ENCODE measurements at regions not wholly inside any gene's neighbourhood (a gene's known extent, or its start where the extent isn't known, plus 50 kb on each side); places are given as distances from the start of the nearest gene placed in this dataset.

DNA sequence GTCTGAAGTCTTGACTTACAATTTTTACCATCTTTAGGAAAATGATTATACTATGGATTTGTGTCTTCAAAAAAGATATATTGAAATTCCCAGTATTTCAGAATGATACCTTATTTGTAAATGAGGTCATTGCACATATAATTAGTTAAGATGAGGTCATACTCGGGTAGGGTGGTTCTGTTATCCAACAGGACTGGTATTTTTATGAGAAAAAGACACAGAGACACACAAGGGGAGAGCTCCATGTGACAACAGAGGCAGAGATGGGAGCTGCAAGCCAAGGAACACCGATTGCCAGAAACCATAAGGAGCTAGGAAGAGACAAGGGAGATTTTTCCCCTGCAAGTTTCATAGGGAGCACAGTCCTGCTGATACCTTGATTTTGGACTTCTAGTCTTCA, 356.9 kb downstream of the ARL4A start:
- H3K27ac Mint-ChIP-seq = no peak overlapping the region
- no peak overlapping the region for H3K4me3 Mint-ChIP-seq
- H3K36me3 Mint-ChIP-seq = no peaks in the 10 kb centered on the region
- H3K4me1 Mint-ChIP-seq = no peaks in the 10 kb centered on the region
- DNase-seq = no peak
- H3K27me3 Mint-ChIP-seq = peaks cover 5% of the 10 kb centered on the region
- no peaks in the 10 kb centered on the region for H3K9me3 Mint-ChIP-seq

DNA sequence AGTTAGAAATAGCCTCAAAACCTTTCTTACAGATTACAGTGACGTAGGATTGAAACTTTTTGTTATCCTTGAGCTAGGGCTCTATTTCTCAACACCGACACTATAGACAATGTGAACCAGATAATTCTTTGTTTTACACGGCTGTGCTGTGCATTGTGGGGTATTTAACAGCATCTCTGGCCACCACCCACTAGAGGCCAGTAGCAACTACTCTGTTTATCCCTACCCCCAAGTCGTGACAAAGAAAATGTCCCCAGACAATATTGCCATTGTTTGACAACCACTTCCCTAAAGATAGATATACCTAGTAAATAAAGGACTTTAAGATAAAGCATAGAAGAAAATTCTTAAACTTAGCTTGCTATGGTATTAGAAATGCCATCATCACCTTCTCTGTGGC, 359.6 kb downstream of the ARL4A start:
- Mint-ChIP-seq H3K27ac (no peak overlapping the region), H3K4me3 (no peak overlapping the region), H3K4me1 (no peaks in the 10 kb centered on the region), H3K36me3 (no peaks in the 10 kb centered on the region), H3K9me3 (no peaks in the 10 kb centered on the region), H3K27me3 (peaks cover 5% of the 10 kb centered on the region)
- DNase-seq = no peak

DNA sequence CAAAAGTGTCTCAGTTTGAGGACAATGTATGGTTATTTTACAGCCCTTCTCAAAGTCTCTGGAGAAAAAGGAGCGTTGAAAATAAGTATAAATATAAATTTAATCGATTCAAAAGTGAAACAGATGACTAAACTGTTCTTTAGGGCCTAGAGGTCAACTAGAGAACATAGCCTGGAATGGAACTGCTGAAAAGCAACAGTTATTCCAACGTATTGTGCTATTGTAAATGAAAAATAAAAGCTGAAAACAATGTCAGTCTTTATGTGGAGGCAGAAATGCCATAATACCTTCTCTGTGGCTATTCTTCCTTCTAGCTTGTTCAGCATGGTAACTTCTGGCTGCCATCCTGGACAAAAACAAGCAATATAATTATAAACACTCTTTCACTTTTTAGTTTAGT, 362.5 kb downstream of the ARL4A start:
- Mint-ChIP-seq H3K36me3 (no peaks in the 10 kb centered on the region), H3K9me3 (no peaks in the 10 kb centered on the region), H3K27ac (no peak overlapping the region), H3K4me3 (no peak overlapping the region), H3K27me3 (no peaks in the 10 kb centered on the region), H3K4me1 (no peaks in the 10 kb centered on the region)
- no peak for DNase-seq

DNA sequence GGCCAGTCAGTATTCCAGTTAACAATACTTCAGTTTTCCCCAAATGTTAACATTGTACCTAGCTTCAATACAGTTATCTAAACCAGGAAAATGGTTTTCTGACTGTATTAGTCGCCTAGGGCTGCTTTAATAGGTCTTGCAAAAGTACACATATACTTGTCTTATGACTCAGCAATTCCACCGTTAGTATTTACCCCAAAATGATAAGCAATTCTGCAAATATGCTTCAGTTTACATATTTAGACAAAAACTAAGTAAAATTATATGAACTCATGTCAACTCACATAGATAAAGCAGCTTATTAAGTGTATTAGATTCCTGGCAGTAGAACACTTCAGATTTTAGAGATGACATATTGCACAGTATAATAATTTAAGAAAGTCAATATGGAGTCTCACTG, 363.3 kb downstream of the ARL4A start:
- no peaks in the 10 kb centered on the region for H3K4me1 Mint-ChIP-seq

DNA sequence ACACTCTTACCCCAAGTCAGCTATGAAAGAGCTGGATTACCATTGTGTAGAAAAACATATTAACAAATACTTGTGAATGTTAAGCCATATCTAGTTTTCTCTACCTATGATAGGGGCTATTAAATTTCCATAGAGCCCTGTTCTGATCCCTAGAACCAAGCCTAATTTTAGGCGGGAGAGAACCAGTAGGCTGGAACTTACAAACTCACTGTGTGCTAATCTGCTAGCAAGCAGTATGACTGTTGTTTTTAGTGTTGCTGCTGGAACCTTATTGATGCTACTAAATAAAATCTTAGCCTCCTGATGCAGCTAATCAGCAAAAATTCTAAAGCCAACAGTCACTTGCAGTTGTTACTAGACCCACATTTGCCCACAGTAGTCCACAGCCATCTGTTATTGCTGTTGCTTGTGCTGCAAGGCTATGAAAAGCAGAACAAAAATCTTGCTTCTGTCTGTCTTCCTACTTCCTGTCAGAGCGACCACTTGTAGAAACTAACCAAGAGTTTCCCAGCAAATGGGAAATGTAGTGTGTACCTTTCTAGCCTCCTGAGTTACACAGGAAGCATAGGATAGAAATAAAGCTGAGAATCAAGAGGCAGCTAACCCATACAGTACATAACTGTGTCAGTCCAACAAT, 368.4 kb downstream of the ARL4A start:
- H3K4me1 Mint-ChIP-seq = peaks cover 12% of the 10 kb centered on the region
- H3K36me3 Mint-ChIP-seq = no peaks in the 10 kb centered on the region
- no peaks in the 10 kb centered on the region for H3K9me3 Mint-ChIP-seq
- H3K4me3 Mint-ChIP-seq = no peak overlapping the region
- no peak overlapping the region for H3K27ac Mint-ChIP-seq
- no peaks in the 10 kb centered on the region for H3K27me3 Mint-ChIP-seq
- DNase-seq = no peak

More for the DNA sequence above, 363.3 kb downstream of the ARL4A start:
- Mint-ChIP-seq H3K27ac (no peak overlapping the region), H3K9me3 (no peaks in the 10 kb centered on the region), H3K4me3 (no peak overlapping the region), H3K27me3 (no peaks in the 10 kb centered on the region), H3K36me3 (no peaks in the 10 kb centered on the region)
- DNase-seq = no peak

DNA sequence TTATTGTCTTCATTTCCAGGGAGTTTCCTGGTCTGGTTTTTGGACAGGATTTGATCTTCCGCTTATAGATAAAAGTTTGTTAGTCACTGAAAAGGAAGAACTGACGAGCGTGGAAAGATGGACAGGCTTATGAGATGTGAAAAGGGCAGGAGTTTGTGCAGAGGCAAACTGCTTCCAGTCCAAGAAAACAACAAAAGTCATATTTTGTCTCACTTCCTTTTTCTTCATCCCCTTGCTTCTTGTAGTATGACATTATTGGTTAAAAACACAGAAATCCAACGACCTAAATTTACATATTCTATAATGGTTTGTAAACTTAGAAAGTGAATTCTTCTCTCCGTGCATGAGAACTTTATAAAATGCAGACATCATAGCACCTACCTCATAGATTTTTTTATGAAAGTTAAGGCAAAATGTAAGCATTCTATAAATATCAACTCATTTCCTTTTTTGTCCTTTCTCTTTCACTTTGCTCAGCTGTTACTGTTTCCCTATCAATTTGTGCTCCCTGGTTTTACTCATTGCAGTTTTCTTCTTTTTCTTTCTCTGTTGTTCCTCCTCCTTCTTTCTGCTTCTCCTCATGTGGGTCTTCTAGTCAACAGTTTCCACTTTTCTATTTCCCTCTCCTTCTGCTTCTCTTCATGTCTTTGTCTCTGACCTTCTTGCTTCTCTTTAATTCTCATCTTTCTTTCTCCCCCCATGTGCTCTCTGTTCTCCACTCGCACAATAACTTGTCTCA, 370.2 kb downstream of the ARL4A start:
- Mint-ChIP-seq H3K36me3 (no peaks in the 10 kb centered on the region), H3K4me1 (peaks cover 12% of the 10 kb centered on the region), H3K27ac (peak overlapping the region; percentile 67), H3K27me3 (no peaks in the 10 kb centered on the region), H3K4me3 (peak overlapping the region; percentile 53), H3K9me3 (no peaks in the 10 kb centered on the region)
- DNase-seq = no peak

DNA sequence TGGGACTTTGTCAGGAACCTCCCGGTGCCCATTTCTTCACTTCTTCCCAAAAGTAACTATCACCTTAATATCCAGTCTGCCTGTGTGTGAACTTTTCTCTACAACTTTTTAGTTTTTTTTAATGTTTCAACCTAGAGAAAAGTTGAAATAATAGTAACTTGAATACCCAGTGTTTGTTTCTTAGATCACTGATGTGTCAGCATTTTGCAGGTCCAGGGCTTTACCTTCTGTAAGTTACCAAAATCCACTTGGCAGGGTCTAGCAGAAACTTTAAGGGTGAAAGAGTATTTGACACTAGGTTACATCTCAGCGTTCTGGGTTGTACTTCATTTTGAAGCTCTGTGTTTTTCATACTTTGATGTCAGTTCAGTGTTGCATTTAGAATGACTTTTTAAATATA, 372.7 kb downstream of the ARL4A start:
- H3K9me3 Mint-ChIP-seq = no peaks in the 10 kb centered on the region
- no peak for DNase-seq
- H3K4me3 Mint-ChIP-seq = no peak overlapping the region
- peaks cover 12% of the 10 kb centered on the region for H3K4me1 Mint-ChIP-seq
- no peaks in the 10 kb centered on the region for H3K36me3 Mint-ChIP-seq
- no peak overlapping the region for H3K27ac Mint-ChIP-seq
- H3K27me3 Mint-ChIP-seq = peaks cover 4% of the 10 kb centered on the region

DNA sequence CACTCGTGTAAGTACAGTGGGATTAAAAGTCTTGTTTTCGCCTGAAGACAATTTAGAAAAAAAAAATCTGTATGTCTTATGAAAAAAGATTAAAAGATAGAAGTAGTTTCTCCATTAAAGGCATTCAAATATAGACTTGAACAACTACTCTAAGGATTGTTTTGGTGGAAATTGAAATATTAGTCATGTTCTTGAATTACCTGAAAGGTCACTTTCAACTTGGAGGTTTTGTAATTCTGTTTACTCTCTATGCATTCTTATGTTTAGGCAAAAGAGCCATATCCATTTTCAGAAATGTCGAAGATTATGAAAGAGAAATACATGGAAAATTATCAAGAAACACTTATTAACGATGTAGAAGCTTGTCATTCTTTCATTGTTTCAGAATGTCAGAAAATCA, 373.7 kb downstream of the ARL4A start:
- Mint-ChIP-seq H3K4me1 (peaks cover 11% of the 10 kb centered on the region), H3K27me3 (peaks cover 4% of the 10 kb centered on the region), H3K9me3 (no peaks in the 10 kb centered on the region), H3K4me3 (no peak overlapping the region), H3K27ac (no peak overlapping the region), H3K36me3 (no peaks in the 10 kb centered on the region)
- DNase-seq = no peak

DNA sequence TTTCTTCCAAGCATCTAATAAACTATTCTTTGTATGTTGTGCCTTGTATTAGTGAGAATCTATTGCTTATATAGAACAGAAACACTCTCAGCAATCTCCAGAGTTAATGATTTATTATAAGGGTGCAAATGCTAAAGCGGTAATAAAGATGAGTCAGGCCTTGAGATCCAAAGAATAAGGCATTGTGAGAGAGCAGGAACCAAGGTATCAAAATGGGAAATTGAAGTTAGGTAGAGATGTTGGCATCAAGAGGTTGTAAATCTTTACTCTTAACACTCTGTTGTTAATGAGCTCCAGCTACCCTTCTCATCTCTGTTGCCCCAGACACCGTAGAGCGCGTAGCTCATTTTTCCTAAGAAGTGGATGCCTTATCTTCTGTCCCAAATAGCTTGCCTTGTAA, 375.2 kb downstream of the ARL4A start:
- no peak for DNase-seq
- Mint-ChIP-seq H3K27me3 (peaks cover 6% of the 10 kb centered on the region), H3K27ac (no peak overlapping the region), H3K9me3 (no peaks in the 10 kb centered on the region), H3K4me3 (no peak overlapping the region), H3K4me1 (peaks cover 5% of the 10 kb centered on the region), H3K36me3 (no peaks in the 10 kb centered on the region)

DNA sequence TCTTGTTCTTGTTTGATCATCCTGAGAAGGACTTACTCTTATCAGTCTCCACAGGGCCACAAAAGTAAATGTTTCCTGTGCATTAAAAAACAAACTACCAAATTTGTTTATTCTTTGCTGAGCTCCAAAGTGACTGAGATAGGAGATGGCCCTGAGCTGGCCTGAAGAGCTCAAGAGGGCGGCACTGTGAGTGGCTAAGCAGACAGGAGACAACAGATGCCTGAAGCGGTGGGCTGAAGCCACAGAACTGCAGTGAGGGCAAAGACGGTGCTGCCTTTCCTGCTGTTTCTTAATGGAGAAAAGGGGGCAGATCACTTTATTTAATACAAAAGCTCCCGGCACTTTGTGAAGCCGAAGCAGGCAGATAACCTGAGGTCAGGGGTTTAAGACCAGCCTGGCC, 379.6 kb downstream of the ARL4A start:
- H3K4me3 Mint-ChIP-seq = no peak overlapping the region
- H3K9me3 Mint-ChIP-seq = no peaks in the 10 kb centered on the region
- no peaks in the 10 kb centered on the region for H3K4me1 Mint-ChIP-seq
- no peaks in the 10 kb centered on the region for H3K36me3 Mint-ChIP-seq
- no peak for DNase-seq
- H3K27me3 Mint-ChIP-seq = peaks cover 7% of the 10 kb centered on the region
- H3K27ac Mint-ChIP-seq = no peak overlapping the region

DNA sequence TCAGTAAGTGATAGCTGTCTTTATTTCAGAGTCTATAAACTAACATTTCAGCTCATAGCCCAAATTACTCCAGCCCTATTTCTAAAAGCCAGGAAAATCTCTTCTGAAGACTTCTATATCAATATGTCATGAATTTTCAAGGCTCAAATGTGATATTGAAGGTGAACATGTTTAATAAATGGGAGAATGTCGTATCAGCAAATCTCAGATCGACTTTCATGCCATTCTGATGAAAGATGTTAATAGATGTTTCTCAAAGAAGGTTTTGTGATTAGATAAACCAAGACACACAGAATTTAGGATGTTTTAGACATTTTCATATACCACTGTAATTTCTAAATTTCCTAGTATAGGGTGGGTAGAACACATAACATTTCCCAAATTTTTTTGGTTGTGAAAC, 380.6 kb downstream of the ARL4A start:
- no peak for DNase-seq
- no peaks in the 10 kb centered on the region for H3K36me3 Mint-ChIP-seq
- no peak overlapping the region for H3K27ac Mint-ChIP-seq
- H3K9me3 Mint-ChIP-seq = no peaks in the 10 kb centered on the region
- H3K4me3 Mint-ChIP-seq = no peak overlapping the region
- no peaks in the 10 kb centered on the region for H3K4me1 Mint-ChIP-seq
- peaks cover 7% of the 10 kb centered on the region for H3K27me3 Mint-ChIP-seq

DNA sequence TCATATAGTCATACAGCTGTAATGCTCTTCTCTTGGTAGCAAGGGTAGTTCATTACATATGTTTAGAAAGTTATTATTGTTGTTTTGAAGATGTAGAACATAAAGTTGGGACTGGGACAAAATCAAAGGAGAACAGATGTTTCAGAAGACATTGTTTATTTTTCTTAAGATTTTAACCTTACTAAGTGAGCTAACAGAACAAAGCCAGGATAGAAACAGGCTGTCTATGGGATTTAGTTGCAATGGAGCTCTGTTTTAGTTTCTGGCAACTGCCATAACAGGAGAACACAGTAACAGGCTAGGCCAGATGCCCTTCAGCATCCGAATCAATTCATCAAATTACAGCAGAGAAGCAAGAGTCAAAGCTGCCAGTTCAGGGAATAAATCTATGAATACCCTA, 382.4 kb downstream of the ARL4A start:
- Mint-ChIP-seq H3K27me3 (peaks cover 3% of the 10 kb centered on the region), H3K4me3 (no peak overlapping the region), H3K36me3 (no peaks in the 10 kb centered on the region), H3K4me1 (no peaks in the 10 kb centered on the region), H3K27ac (no peak overlapping the region), H3K9me3 (no peaks in the 10 kb centered on the region)
- DNase-seq = no peak

DNA sequence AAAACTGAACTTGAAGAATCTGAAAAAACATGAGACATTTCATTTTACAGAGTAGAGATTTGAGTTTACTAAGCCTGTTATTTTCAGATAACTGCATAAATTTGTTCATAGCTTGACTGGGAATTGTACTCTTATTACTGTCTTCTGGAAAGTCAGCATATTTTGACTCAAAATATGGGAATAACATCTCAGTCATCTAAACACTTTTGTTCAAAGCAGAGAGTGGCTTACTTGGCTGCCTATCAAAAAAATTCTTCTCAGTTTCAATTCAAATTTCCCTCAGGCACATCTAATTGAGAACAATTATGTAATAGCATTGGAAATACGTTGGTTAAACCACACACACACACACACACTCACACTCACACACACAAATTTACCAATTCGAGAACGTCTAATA, 384.6 kb downstream of the ARL4A start:
- DNase-seq = no peak
- Mint-ChIP-seq H3K4me3 (no peak overlapping the region), H3K4me1 (no peaks in the 10 kb centered on the region), H3K36me3 (no peaks in the 10 kb centered on the region), H3K27me3 (peaks cover 7% of the 10 kb centered on the region), H3K9me3 (no peaks in the 10 kb centered on the region), H3K27ac (no peak overlapping the region)

DNA sequence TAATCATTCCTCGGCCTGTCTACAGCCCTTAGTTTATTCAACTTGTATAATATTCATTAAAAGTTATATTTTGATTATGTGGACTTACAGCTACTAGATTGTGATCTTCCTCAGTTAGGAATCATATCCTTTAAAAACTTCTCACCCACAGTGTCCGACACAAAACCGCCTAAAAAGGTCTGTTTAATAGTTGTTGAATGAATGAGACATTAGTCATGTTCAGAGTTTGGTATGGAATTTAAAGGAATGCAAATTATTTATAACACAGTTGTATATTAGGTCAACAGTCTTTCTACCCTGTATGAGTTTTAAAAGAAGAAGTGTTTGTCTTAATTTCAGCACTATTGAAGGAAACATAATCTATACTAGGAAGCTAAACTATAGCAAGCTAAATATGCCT, 390.0 kb downstream of the ARL4A start:
- H3K27ac Mint-ChIP-seq = no peak overlapping the region
- no peak for DNase-seq
- no peaks in the 10 kb centered on the region for H3K4me1 Mint-ChIP-seq
- no peaks in the 10 kb centered on the region for H3K36me3 Mint-ChIP-seq
- H3K9me3 Mint-ChIP-seq = no peaks in the 10 kb centered on the region
- H3K27me3 Mint-ChIP-seq = peaks cover 4% of the 10 kb centered on the region
- no peak overlapping the region for H3K4me3 Mint-ChIP-seq

DNA sequence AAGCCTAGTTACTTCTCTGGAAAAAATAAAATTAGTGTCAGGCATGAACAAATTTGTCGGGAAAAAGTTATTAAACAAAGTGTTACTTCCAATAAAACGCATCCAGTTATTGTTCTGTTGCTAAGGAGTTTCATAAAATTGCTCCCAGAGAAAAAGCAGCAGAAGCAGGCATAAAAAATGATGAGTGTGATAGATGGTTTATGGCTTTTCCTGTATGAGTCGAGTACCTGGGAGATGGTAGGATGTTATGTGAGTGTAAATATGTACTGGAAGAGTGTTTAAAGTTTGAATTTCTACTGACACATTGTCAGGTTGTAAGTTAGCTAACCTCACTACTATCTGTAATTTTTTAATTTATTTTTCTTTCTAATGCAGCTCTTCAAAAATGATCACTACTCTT, 390.7 kb downstream of the ARL4A start:
- Mint-ChIP-seq H3K27ac (no peak overlapping the region), H3K9me3 (no peaks in the 10 kb centered on the region), H3K27me3 (peaks cover 4% of the 10 kb centered on the region), H3K4me3 (no peak overlapping the region), H3K4me1 (no peaks in the 10 kb centered on the region), H3K36me3 (no peaks in the 10 kb centered on the region)
- no peak for DNase-seq

DNA sequence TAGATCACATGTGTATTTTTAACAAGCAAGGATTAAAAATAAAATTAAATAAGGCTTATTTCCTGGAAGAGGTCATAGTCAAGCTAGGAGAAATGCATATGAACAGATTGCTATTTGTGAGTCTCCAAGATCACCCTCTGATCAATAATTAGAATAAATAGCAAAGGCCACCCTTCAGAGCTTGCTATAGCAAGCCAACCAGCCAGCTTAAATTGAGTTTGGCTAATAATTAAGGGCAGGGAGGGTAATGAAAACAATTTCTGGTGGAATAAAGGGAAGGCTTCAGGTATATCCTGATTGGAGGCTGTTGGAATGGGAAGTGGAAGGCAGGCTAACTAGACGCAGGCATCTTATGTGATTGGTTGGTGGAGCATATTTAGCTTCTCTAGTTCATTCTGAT, 403.5 kb downstream of the ARL4A start:
- H3K27me3 Mint-ChIP-seq = peaks cover 15% of the 10 kb centered on the region
- no peaks in the 10 kb centered on the region for H3K9me3 Mint-ChIP-seq
- no peaks in the 10 kb centered on the region for H3K4me1 Mint-ChIP-seq
- no peak overlapping the region for H3K27ac Mint-ChIP-seq
- no peak for DNase-seq
- no peak overlapping the region for H3K4me3 Mint-ChIP-seq
- H3K36me3 Mint-ChIP-seq = no peaks in the 10 kb centered on the region

Data from activated naive CD8-positive, alpha-beta T cell treated with anti-CD3 and anti-CD28 coated beads for 36 hours (primary cell).